NCI-H69 (cell line): ENCODE measurements at regions not wholly inside any gene's neighbourhood (a gene's known extent, or its start where the extent isn't known, plus 50 kb on each side); places are given as distances from the start of the nearest gene placed in this dataset.
A peak's percentile ranks its signal among the peaks of the same experiment; 100 is the strongest.
"Not testable (repeated sequence)": the region's sequence is repeated elsewhere in the genome, so short reads cannot be mapped to it uniquely, and the experiment has no call there.

Experiments used
- DNase-seq: peaks from one replicate; lab custom pipeline; 2025; lab: John Stamatoyannopoulos, UW

GRCh38 chr9:38518826-38519225, 94.6 kb upstream of the IGFBPL1 start:
- DNase-seq = no peak

GRCh38 chr9:38516273-38516672, 92.0 kb upstream of the IGFBPL1 start:
- peak; percentile 7 for DNase-seq

DNA sequence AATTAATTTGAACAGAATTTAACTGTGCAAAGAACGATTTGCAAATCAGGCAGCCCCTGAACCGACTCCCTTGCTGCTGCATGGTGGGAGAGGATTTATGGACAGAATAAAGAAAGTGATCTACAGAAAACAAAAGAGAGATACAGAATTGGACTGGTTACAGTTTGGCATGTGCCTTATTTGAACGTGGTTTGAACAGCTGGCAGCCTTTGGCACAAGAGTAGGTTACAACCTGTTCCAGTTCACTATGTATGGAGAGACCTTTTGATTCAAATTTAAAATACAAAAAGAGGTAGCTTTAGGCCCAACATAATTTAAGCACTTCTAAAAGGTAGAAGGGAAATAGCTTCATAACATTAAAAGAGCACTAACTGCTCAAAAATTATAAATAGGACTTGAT, 90.8 kb upstream of the IGFBPL1 start:
- DNase-seq = peak; percentile 52

- DNase-seq = not testable (repeated sequence)
Observed at GRCh38 chr9:38510340-38510739, 86.1 kb upstream of the IGFBPL1 start.

GRCh38 chr9:38507587-38507986, 83.3 kb upstream of the IGFBPL1 start:
- DNase-seq = no peak

GRCh38 chr9:38500171-38500570, 75.9 kb upstream of the IGFBPL1 start:
- DNase-seq = not testable (repeated sequence)

GRCh38 chr9:38498551-38498950, 74.3 kb upstream of the IGFBPL1 start:
- not testable (repeated sequence) for DNase-seq

GRCh38 chr9:38489057-38489456, 64.8 kb upstream of the IGFBPL1 start:
- no peak for DNase-seq

DNA sequence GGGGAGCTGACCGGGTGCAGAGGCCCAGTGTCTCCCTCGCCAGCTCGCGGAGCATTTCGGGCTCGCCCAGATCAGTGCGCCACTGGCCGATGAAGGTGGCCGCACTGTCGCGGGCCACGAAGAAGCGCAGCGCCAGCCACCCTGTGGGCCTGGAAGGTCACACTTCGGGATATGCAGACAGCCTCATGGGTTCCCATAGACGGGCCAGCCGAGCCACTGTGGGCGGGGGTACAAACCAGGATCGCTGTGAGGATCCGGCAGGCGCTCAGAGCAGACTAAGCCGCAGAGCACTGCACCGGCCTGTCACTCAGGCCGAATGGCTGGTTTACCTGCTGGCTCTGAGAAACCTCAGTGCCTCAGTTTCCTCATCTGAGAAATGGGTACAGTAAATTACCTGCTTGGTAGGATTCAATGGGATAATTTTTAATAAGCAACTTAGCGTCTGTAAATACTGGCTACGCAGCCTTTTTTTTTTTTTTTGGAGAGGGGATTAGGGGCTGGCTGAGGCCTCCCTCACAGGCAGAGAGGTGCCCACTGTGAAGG, 64.0 kb upstream of the IGFBPL1 start:
- DNase-seq = no peak

GRCh38 chr9:38487418-38488155, 63.3 kb upstream of the IGFBPL1 start:
- DNase-seq = not testable (repeated sequence)

- no peak for DNase-seq
Observed at GRCh38 chr9:38486837-38487236, 62.6 kb upstream of the IGFBPL1 start.

- no peak for DNase-seq
Observed at GRCh38 chr9:38486056-38486615, 61.9 kb upstream of the IGFBPL1 start.

DNA sequence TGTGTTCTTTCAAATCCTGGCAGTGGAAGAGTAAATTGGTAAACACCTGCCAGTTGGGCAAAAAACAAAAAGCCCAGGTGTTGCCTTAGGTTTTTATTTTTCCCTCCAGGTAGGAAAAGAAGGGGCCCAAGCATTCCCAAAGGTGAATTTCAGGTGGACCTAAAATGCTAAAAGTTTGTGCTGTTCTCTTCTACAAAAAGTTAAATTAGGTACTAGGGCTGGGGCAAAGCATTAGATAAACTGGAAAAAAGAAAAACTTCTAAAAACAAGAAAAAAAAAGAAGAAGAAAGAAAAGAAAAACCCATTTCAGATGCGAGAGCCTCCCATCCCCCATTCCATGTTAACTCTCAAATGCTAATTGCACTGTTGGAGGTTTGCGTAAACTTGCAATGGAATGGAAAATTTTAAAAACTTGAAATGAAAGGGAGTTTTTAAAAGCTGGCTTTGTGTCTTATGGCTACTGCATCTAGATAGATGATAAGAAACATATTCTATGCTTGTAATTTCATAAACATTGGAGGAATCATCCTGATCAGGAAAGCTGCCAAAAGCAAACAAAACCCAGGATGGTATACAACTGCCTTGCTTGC, 59.9 kb upstream of the IGFBPL1 start:
- DNase-seq = not testable (repeated sequence)

- no peak for DNase-seq
Observed at GRCh38 chr9:38482918-38483592, 58.8 kb upstream of the IGFBPL1 start.

DNA sequence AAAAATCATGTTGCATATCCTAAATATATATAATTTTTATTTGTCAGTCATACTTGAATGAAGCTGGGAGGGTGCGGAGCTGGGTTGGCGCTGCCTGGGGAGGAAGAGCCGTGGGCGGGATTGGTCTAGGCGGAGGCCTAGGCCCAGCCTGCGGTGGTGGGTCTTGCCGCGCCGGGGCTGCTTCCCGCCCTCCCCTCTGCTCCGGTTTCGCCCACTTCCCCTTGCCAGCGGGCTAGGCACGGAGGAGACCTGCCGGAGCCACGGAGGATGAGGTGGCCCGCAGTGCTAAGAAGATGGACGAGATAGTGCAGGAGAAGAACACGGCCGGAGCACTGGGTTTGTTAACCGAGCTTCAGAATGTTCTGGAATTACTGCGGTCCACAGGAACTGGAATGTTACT, 54.0 kb upstream of the IGFBPL1 start:
- DNase-seq = no peak

GRCh38 chr9:38474476-38474875, 50.2 kb upstream of the IGFBPL1 start:
- DNase-seq = peak; percentile 90
